WTC11 (cell line): ENCODE measurements at regions not wholly inside any gene's neighbourhood (a gene's known extent, or its start where the extent isn't known, plus 50 kb on each side); places are given as distances from the start of the nearest gene placed in this dataset.

Experiments
- ATF2 ChIP-seq: sonication (generic); formaldehyde crosslinking; IDR thresholded peaks from 2 replicates; pipeline ENCODE4 v1.8.1; 2022; ENCODE audit warnings: low read depth, missing genetic modification reagents, borderline replicate concordance
- CTCF ChIP-seq: fragments of 200-600 bp; IDR thresholded peaks from 2 replicates; pipeline ENCODE4 v1.8.0; 2022; ENCODE audit warnings: antibody characterized with exemption
- HMGXB4 ChIP-seq: sonication (generic); formaldehyde crosslinking; IDR thresholded peaks from 2 replicates; pipeline ENCODE4 v1.8.1; 2023; ENCODE audit warnings: mild to moderate bottlenecking, moderate library complexity, missing genetic modification reagents
- JUN ChIP-seq: sonication (generic); formaldehyde crosslinking; IDR thresholded peaks from 2 replicates; pipeline ENCODE4 v1.8.0; 2023; ENCODE audit warnings: mild to moderate bottlenecking, missing genetic modification reagents
- TCF7 ChIP-seq: sonication (generic); formaldehyde crosslinking; IDR thresholded peaks from 2 replicates; pipeline ENCODE4 v1.8.0; 2022; ENCODE audit warnings: mild to moderate bottlenecking, low read depth, missing genetic modification reagents, moderate library complexity

- TF ChIP-seq TCF7 (CRISPR knock-in tag): no peak
- no peak for TF ChIP-seq CTCF
- no peak for TF ChIP-seq JUN (CRISPR knock-in tag)
- TF ChIP-seq ATF2: no peak
- no peak for TF ChIP-seq HMGXB4 (CRISPR knock-in tag)
Observed at GRCh38 chr9:79377339-79377855, 194.4 kb upstream of the TLE4 start.
